H9 (cell line): ENCODE measurements at regions not wholly inside any gene's neighbourhood (a gene's known extent, or its start where the extent isn't known, plus 50 kb on each side); places are given as distances from the start of the nearest gene placed in this dataset.

Experiments used
- DNase-seq: peaks from one replicate; pipeline ENCODE4 v3.0.0-alpha.2; 2017
- H2AFZ ChIP-seq: one replicate; pipeline ENCODE4 v1.6.1; 2013; ENCODE audit warnings: mild to moderate bottlenecking, low read length, control low read depth, moderate library complexity
- H2AK5ac ChIP-seq: 2 replicates; pipeline ENCODE4 v1.6.1; 2013; ENCODE audit warnings: low read length, control low read depth, mixed read lengths; ENCODE audit not compliant: insufficient read length
- H2BK120ac ChIP-seq: one replicate; pipeline ENCODE4 v1.6.1; 2013; ENCODE audit warnings: low read depth, mild to moderate bottlenecking, low read length, control low read depth, inconsistent platforms; ENCODE audit not compliant: poor library complexity, severe bottlenecking
- H2BK12ac ChIP-seq: 2 replicates; pipeline ENCODE4 v1.6.1; 2013; ENCODE audit warnings: low read length, control low read depth, mixed read lengths, low read depth; ENCODE audit not compliant: insufficient read length
- H2BK15ac ChIP-seq: 2 replicates; pipeline ENCODE4 v1.6.1; 2013; ENCODE audit warnings: low read depth, low read length, control low read depth
- H2BK20ac ChIP-seq: one replicate; pipeline ENCODE4 v1.6.1; 2013; ENCODE audit warnings: low read depth, mild to moderate bottlenecking, low read length, control low read depth, inconsistent platforms; ENCODE audit not compliant: poor library complexity, severe bottlenecking
- H2BK5ac ChIP-seq: 2 replicates; pipeline ENCODE4 v1.6.1; 2013; ENCODE audit warnings: low read length, control low read depth, mixed read lengths; ENCODE audit not compliant: insufficient read length
- H3K14ac ChIP-seq: 2 replicates; pipeline ENCODE4 v1.6.1; 2013; ENCODE audit warnings: low read length, control low read depth; ENCODE audit not compliant: insufficient read depth
- H3K18ac ChIP-seq: 2 replicates; pipeline ENCODE4 v1.6.1; 2013; ENCODE audit warnings: low read depth, mild to moderate bottlenecking, mixed read lengths, low read length, control low read depth; ENCODE audit not compliant: insufficient read length
- H3K23ac ChIP-seq: 2 replicates; pipeline ENCODE4 v1.6.1; 2013; ENCODE audit warnings: low read length, control low read depth, mixed read lengths, low read depth; ENCODE audit not compliant: insufficient read length
- H3K23me2 ChIP-seq: 2 replicates; pipeline ENCODE4 v1.6.1; 2013; ENCODE audit warnings: low read depth, mild to moderate bottlenecking, mixed read lengths, low read length, control low read depth; ENCODE audit not compliant: insufficient read length, poor library complexity, severe bottlenecking
- H3K27ac ChIP-seq: 2 replicates; pipeline ENCODE4 v1.5.1; 2013; ENCODE audit warnings: low read length, control low read depth, mixed read lengths, low read depth; ENCODE audit not compliant: insufficient read length
- H3K27me3 ChIP-seq: 2 replicates; pipeline ENCODE4 v1.6.1; 2013; ENCODE audit warnings: low read length, control low read depth, inconsistent platforms; ENCODE audit not compliant: insufficient read depth
- H3K4ac ChIP-seq: 2 replicates; pipeline ENCODE4 v1.6.1; 2013; ENCODE audit warnings: low read depth, mild to moderate bottlenecking, control low read depth, inconsistent platforms, low read length, moderate library complexity
- H3K4me1 ChIP-seq: 2 replicates; pipeline ENCODE4 v1.6.1; 2013; ENCODE audit warnings: low read length, control low read depth, inconsistent platforms; ENCODE audit not compliant: insufficient read depth
- H3K4me2 ChIP-seq: 2 replicates; pipeline ENCODE4 v1.6.1; 2013; ENCODE audit warnings: low read length, control low read depth, mixed read lengths; ENCODE audit not compliant: insufficient read length, insufficient read depth
- H3K56ac ChIP-seq: 2 replicates; pipeline ENCODE4 v1.6.1; 2013; ENCODE audit warnings: low read depth, mild to moderate bottlenecking, mixed read lengths, low read length, control low read depth; ENCODE audit not compliant: insufficient read length
- H3K79me1 ChIP-seq: 2 replicates; pipeline ENCODE4 v1.6.1; 2013; ENCODE audit warnings: low read depth, mild to moderate bottlenecking, moderate library complexity, low read length, control low read depth, inconsistent platforms; ENCODE audit not compliant: insufficient read depth, poor library complexity, severe bottlenecking
- H3K79me2 ChIP-seq: 2 replicates; pipeline ENCODE4 v1.6.1; 2013; ENCODE audit warnings: low read length, control low read depth, inconsistent platforms; ENCODE audit not compliant: insufficient read depth
- H3K9ac ChIP-seq: 2 replicates; pipeline ENCODE4 v1.6.1; 2013; ENCODE audit warnings: low read length, control low read depth, mixed read lengths; ENCODE audit not compliant: insufficient read length; ENCODE audit errors: extremely low read depth
- H3K9me3 ChIP-seq: one replicate; pipeline ENCODE4 v1.6.1; 2013; ENCODE audit warnings: low read depth, low read length, inconsistent platforms; ENCODE audit not compliant: control insufficient read depth
- H3T11ph ChIP-seq: one replicate; pipeline ENCODE4 v1.6.1; 2013; ENCODE audit warnings: mild to moderate bottlenecking, low read length, control low read depth, inconsistent platforms
- H4K20me1 ChIP-seq: one replicate; pipeline ENCODE4 v1.6.1; 2013; ENCODE audit not compliant: control insufficient read depth, insufficient read length, insufficient read depth
- H4K5ac ChIP-seq: 2 replicates; pipeline ENCODE4 v1.6.1; 2013; ENCODE audit warnings: low read depth, mild to moderate bottlenecking, mixed read lengths, low read length, control low read depth; ENCODE audit not compliant: insufficient read length
- H4K8ac ChIP-seq: replicated peaks from 2 replicates; pipeline ENCODE4 v1.6.1; 2013; ENCODE audit warnings: low read length, control low read depth, mixed read lengths, low read depth; ENCODE audit not compliant: insufficient read length
- H4K91ac ChIP-seq: 2 replicates; pipeline ENCODE4 v1.6.1; 2013; ENCODE audit warnings: low read depth, mild to moderate bottlenecking, moderate library complexity, mixed read lengths, low read length, control low read depth; ENCODE audit not compliant: insufficient read length
- H3K27ac Mint-ChIP-seq, 3 experiments: 2 replicates in 2 of 3; 3 replicates in 1 of 3; pipeline ENCODE4 v1.8.0; 2020 to 2021; ENCODE audit warnings: mixed read lengths in 3 of 3, mild to moderate bottlenecking in 1 of 3, moderate library complexity in 1 of 3
- H3K27me3 Mint-ChIP-seq: 2 replicates; pipeline ENCODE4 v1.8.0; 2021; ENCODE audit warnings: low read depth, mild to moderate bottlenecking, moderate library complexity, mixed read lengths
- H3K36me3 Mint-ChIP-seq, 3 experiments: 2 replicates in 2 of 3; 3 replicates in 1 of 3; pipeline ENCODE4 v1.8.0; 2020 to 2021; ENCODE audit warnings: low read depth in 3 of 3, mixed read lengths in 3 of 3; ENCODE audit not compliant: insufficient read depth in 1 of 3
- H3K4me1 Mint-ChIP-seq, 2 experiments: 2 replicates each; pipeline ENCODE4 v1.8.0; 2020; ENCODE audit warnings: mixed read lengths in 2 of 2
- H3K4me3 Mint-ChIP-seq, 2 experiments: 2 replicates in 1 of 2; 3 replicates in 1 of 2; pipeline ENCODE4 v1.8.0; 2020 to 2021; ENCODE audit warnings: mild to moderate bottlenecking in 2 of 2, mixed read lengths in 2 of 2, moderate library complexity in 1 of 2
- H3K9me3 Mint-ChIP-seq, 2 experiments: 2 replicates in 1 of 2; 3 replicates in 1 of 2; pipeline ENCODE4 v1.8.0; 2020; ENCODE audit warnings: mild to moderate bottlenecking in 2 of 2, mixed read lengths in 2 of 2, moderate library complexity in 1 of 2
- TF ChIP-seq, protein P1 (sequence below): fragments of 200-600 bp; sonication (generic); conservative IDR thresholded peaks from 3 replicates; pipeline ENCODE4 v1.8.0; 2021; ENCODE audit warnings: antibody characterized with exemption, mild to moderate bottlenecking

DNA sequence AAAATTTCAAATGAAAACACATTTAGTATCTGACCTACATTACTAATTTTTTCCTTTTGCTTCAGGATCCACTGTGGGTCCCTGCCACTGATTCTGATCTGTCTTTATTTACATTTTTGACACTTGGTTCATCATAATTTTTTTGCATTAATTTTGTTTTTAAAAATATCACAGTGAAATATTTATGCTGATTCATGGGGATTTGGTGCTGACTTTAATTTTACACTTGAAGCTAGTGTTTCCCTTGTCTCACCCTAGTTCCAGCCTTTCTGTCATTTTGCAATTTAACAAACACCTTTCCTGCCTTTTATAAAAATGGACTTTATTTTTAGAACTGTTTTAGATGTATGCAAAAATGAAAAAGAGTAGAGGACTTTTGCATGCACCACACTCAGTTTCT lies 111.9 kb upstream of the MARCHF11 start:
- H3K27me3 ChIP-seq = no peaks in the 10 kb centered on the region
- Mint-ChIP-seq H3K9me3 (peaks cover 7 to 8% of the 10 kb centered on the region in 2 experiments; a peak in 4 of 5 replicates), H3K36me3 (peaks cover 0 to 4% (median 3%) of the 10 kb centered on the region in 3 experiments; a peak in 4 of 7 replicates), H3K4me3 (no peak overlapping the region), H3K4me1 (no peaks in the 10 kb centered on the region), H3K27ac (no peak overlapping the region), H3K27me3 (no peaks in the 10 kb centered on the region)
- H2BK120ac ChIP-seq = no peak overlapping the region
- H3K18ac ChIP-seq = no peak overlapping the region
- H3K4ac ChIP-seq = no peak overlapping the region
- no peak overlapping the region for H3K27ac ChIP-seq
- no peak overlapping the region for H3T11ph ChIP-seq
- no peaks in the 10 kb centered on the region for H3K4me1 ChIP-seq
- no peaks in the 10 kb centered on the region for H3K23me2 ChIP-seq
- no peak for DNase-seq
- no peak overlapping the region for H3K23ac ChIP-seq
- H3K14ac ChIP-seq = no peak overlapping the region
- H3K9ac ChIP-seq = no peak overlapping the region
- H4K8ac ChIP-seq = no peak overlapping the region
- H2BK15ac ChIP-seq = no peak overlapping the region
- H2BK20ac ChIP-seq = no peak overlapping the region
- no peak overlapping the region for H2AFZ ChIP-seq
- TF ChIP-seq, protein P1, sequence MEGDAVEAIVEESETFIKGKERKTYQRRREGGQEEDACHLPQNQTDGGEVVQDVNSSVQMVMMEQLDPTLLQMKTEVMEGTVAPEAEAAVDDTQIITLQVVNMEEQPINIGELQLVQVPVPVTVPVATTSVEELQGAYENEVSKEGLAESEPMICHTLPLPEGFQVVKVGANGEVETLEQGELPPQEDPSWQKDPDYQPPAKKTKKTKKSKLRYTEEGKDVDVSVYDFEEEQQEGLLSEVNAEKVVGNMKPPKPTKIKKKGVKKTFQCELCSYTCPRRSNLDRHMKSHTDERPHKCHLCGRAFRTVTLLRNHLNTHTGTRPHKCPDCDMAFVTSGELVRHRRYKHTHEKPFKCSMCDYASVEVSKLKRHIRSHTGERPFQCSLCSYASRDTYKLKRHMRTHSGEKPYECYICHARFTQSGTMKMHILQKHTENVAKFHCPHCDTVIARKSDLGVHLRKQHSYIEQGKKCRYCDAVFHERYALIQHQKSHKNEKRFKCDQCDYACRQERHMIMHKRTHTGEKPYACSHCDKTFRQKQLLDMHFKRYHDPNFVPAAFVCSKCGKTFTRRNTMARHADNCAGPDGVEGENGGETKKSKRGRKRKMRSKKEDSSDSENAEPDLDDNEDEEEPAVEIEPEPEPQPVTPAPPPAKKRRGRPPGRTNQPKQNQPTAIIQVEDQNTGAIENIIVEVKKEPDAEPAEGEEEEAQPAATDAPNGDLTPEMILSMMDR = no peak
- no peak overlapping the region for H2AK5ac ChIP-seq
- H3K79me2 ChIP-seq = no peaks in the 10 kb centered on the region
- no peaks in the 10 kb centered on the region for H3K79me1 ChIP-seq
- no peaks in the 10 kb centered on the region for H4K20me1 ChIP-seq
- no peak overlapping the region for H4K91ac ChIP-seq
- no peak overlapping the region for H4K5ac ChIP-seq
- H3K9me3 ChIP-seq = no peaks in the 10 kb centered on the region
- H3K4me2 ChIP-seq = no peak overlapping the region
- H2BK5ac ChIP-seq = no peak overlapping the region
- H2BK12ac ChIP-seq = no peak overlapping the region
- H3K56ac ChIP-seq = no peak overlapping the region
